AG08396 (cell line): ENCODE measurements at regions not wholly inside any gene's neighbourhood (a gene's known extent, or its start where the extent isn't known, plus 50 kb on each side); places are given as distances from the start of the nearest gene placed in this dataset.

Experiments used
- DNase-seq: peaks from one replicate; pipeline ENCODE4 v3.0.0; 2012; ENCODE audit warnings: low spot score, mixed read lengths

- DNase-seq: no peak
Measured at GRCh38 chr3:110227991-110228390, 843.6 kb upstream of the NECTIN3 start.

GRCh38 chr3:110234831-110235230, 836.8 kb upstream of the NECTIN3 start:
- no peak for DNase-seq

- DNase-seq: no peak
Measured at GRCh38 chr3:110236976-110237610, 834.5 kb upstream of the NECTIN3 start.

- DNase-seq: no peak
Measured at GRCh38 chr3:110243081-110243480, 828.5 kb upstream of the NECTIN3 start.

- DNase-seq: no peak
Measured at GRCh38 chr3:110246796-110247376, 824.7 kb upstream of the NECTIN3 start.

GRCh38 chr3:110248666-110249065, 823.0 kb upstream of the NECTIN3 start:
- DNase-seq: no peak

GRCh38 chr3:110253794-110254193, 817.8 kb upstream of the NECTIN3 start:
- DNase-seq: no peak

GRCh38 chr3:110254591-110254990, 817.0 kb upstream of the NECTIN3 start:
- DNase-seq: no peak

GRCh38 chr3:110261141-110261540, 810.5 kb upstream of the NECTIN3 start:
- DNase-seq: no peak

GRCh38 chr3:110262896-110263295, 808.7 kb upstream of the NECTIN3 start:
- DNase-seq: no peak

- no peak for DNase-seq
Measured at GRCh38 chr3:110265302-110265701, 806.3 kb upstream of the NECTIN3 start.

- DNase-seq: no peak
Measured at GRCh38 chr3:110267304-110267845, 804.2 kb upstream of the NECTIN3 start.

- no peak for DNase-seq
Measured at GRCh38 chr3:110272525-110272924, 799.1 kb upstream of the NECTIN3 start.

- DNase-seq: no peak
Measured at GRCh38 chr3:110291886-110292501, 779.6 kb upstream of the NECTIN3 start.

- DNase-seq: no peak
Measured at GRCh38 chr3:110293660-110294059, 778.0 kb upstream of the NECTIN3 start.

- DNase-seq: peak; percentile 7
Measured at GRCh38 chr3:110296885-110297284, 774.7 kb upstream of the NECTIN3 start.

GRCh38 chr3:110301781-110302180, 769.8 kb upstream of the NECTIN3 start:
- DNase-seq: no peak

GRCh38 chr3:110307065-110307809, 764.4 kb upstream of the NECTIN3 start:
- peak; percentile 14 for DNase-seq

GRCh38 chr3:110311541-110311940, 760.1 kb upstream of the NECTIN3 start:
- no peak for DNase-seq

- DNase-seq: peak; percentile 13
Measured at GRCh38 chr3:110314512-110315114, 757.0 kb upstream of the NECTIN3 start.

- no peak for DNase-seq
Measured at GRCh38 chr3:110318108-110318507, 753.5 kb upstream of the NECTIN3 start.

- no peak for DNase-seq
Measured at GRCh38 chr3:110323349-110323748, 748.3 kb upstream of the NECTIN3 start.
